NCI-H187 (cell line): ENCODE measurements at regions not wholly inside any gene's neighbourhood (a gene's known extent, or its start where the extent isn't known, plus 50 kb on each side); places are given as distances from the start of the nearest gene placed in this dataset.
A peak's percentile ranks its signal among the peaks of the same experiment; 100 is the strongest.
"Not testable (repeated sequence)": the region's sequence is repeated elsewhere in the genome, so short reads cannot be mapped to it uniquely, and the experiment has no call there.

Experiments used
- DNase-seq, 2 experiments: peaks; one replicate each; lab custom pipeline; 2025; lab: John Stamatoyannopoulos, UW

GRCh38 chr5:38607396-38607795, 51.0 kb upstream of the LIFR start:
- no peak for DNase-seq

GRCh38 chr5:38607930-38608564, 51.6 kb upstream of the LIFR start:
- DNase-seq, result no peak

GRCh38 chr5:38608874-38609273, 52.4 kb upstream of the LIFR start:
- DNase-seq, result no peak

- no peak for DNase-seq
Measured at GRCh38 chr5:38612851-38613250, 56.4 kb upstream of the LIFR start.

- no peak for DNase-seq
Measured at GRCh38 chr5:38613490-38613889, 57.0 kb upstream of the LIFR start.

- DNase-seq, result no peak
Measured at GRCh38 chr5:38613992-38614836, 57.8 kb upstream of the LIFR start.

- no peak for DNase-seq
Measured at GRCh38 chr5:38615042-38615441, 58.6 kb upstream of the LIFR start.

GRCh38 chr5:38615981-38616451, 59.6 kb upstream of the LIFR start:
- DNase-seq, result no peak

- DNase-seq, result no peak
Measured at GRCh38 chr5:38618154-38618553, 61.7 kb upstream of the LIFR start.

GRCh38 chr5:38621331-38621730, 64.9 kb upstream of the LIFR start:
- no peak for DNase-seq

GRCh38 chr5:38621840-38622437, 65.5 kb upstream of the LIFR start:
- DNase-seq, result no peak

- DNase-seq, result no peak
Measured at GRCh38 chr5:38622723-38623129, 66.3 kb upstream of the LIFR start.

- not testable (repeated sequence) for DNase-seq
Measured at GRCh38 chr5:38624541-38624940, 68.1 kb upstream of the LIFR start.

- DNase-seq, result not testable (repeated sequence)
Measured at GRCh38 chr5:38631376-38631775, 74.9 kb upstream of the LIFR start.

- no peak for DNase-seq
Measured at GRCh38 chr5:38634568-38635369, 78.3 kb upstream of the LIFR start.

GRCh38 chr5:38636626-38637025, 80.2 kb upstream of the LIFR start:
- DNase-seq, result peak; percentile 18 to 43

- DNase-seq, result no peak
Measured at GRCh38 chr5:38638656-38639055, 82.2 kb upstream of the LIFR start.

- DNase-seq, result no peak
Measured at GRCh38 chr5:38639377-38640358, 83.2 kb upstream of the LIFR start.

GRCh38 chr5:38641003-38641402, 84.6 kb upstream of the LIFR start:
- no peak for DNase-seq

- DNase-seq, result no peak
Measured at GRCh38 chr5:38642189-38642911, 85.9 kb upstream of the LIFR start.
